H1 (cell line): ENCODE measurements at regions not wholly inside any gene's neighbourhood (a gene's known extent, or its start where the extent isn't known, plus 50 kb on each side); places are given as distances from the start of the nearest gene placed in this dataset.

Source experiments
- CTCF ChIA-PET: fragments of 300-600 bp; sonication (Branson Sonifier 250); formaldehyde crosslinking; loops from one replicate; lab custom pipeline; 2021; ENCODE audit not compliant: partially characterized antibody; lab: Charles Lee
- POLR2A ChIA-PET: fragments of 300-600 bp; sonication (Branson Sonifier 250); formaldehyde crosslinking; loops from one replicate; lab custom pipeline; 2021; ENCODE audit warnings: inconsistent platforms; ENCODE audit not compliant: partially characterized antibody; lab: Charles Lee
- DNase-seq, 2 experiments: peaks; one replicate each; pipeline versions ENCODE4 v3.0.0 to v3.0.0-alpha.2; 2010 to 2022; ENCODE audit warnings: low spot score in 2 of 2, low read depth in 1 of 2, mixed read lengths in 1 of 2
- FAIRE-seq: peaks from 2 replicates; lab custom pipeline; 2011; peaks lifted over from hg19 to GRCh38; lab: Jason Lieb, UNC
- H2AFZ ChIP-seq: 2 replicates; pipeline ENCODE4 v1.8.1; 2012; ENCODE audit warnings: low read length, inconsistent platforms
- H2AK5ac ChIP-seq: 2 replicates; pipeline ENCODE4 v1.6.1; 2013; ENCODE audit warnings: low read depth, low read length
- H2BK120ac ChIP-seq: replicated peaks from 2 replicates; pipeline ENCODE3; 2013; ENCODE audit warnings: low read depth, low read length, inconsistent platforms
- H2BK12ac ChIP-seq: 2 replicates; pipeline ENCODE4 v1.6.1; 2013; ENCODE audit warnings: low read depth, low read length
- H2BK15ac ChIP-seq: 2 replicates; pipeline ENCODE4 v1.6.1; 2013; ENCODE audit warnings: low read length
- H2BK20ac ChIP-seq: 2 replicates; pipeline ENCODE4 v1.6.1; 2013; ENCODE audit warnings: low read length
- H2BK5ac ChIP-seq: 2 replicates; pipeline ENCODE4 v1.6.1; 2013; ENCODE audit warnings: low read depth, low read length
- H3K14ac ChIP-seq: 2 replicates; pipeline ENCODE4 v1.6.1; 2013; ENCODE audit warnings: inconsistent platforms; ENCODE audit not compliant: insufficient read length
- H3K18ac ChIP-seq: 2 replicates; pipeline ENCODE4 v1.6.1; 2013; ENCODE audit warnings: low read length; ENCODE audit errors: extremely low read depth
- H3K23ac ChIP-seq: 2 replicates; pipeline ENCODE4 v1.6.1; 2013; ENCODE audit warnings: inconsistent platforms; ENCODE audit not compliant: insufficient read length
- H3K23me2 ChIP-seq: 2 replicates; pipeline ENCODE4 v1.6.1; 2013; ENCODE audit warnings: low read depth, low read length
- H3K27ac ChIP-seq: 2 replicates; pipeline ENCODE4 v1.6.1; 2011; ENCODE audit warnings: low read depth, low read length, inconsistent platforms
- H3K27me3 ChIP-seq, 4 experiments: replicated peaks in 1 of 4; 1 replicate in 1 of 4; 2 replicates in 3 of 4; pipeline versions ENCODE4 v1.6.1 to v1.8.1; 2011 to 2013; ENCODE audit warnings: low read length in 3 of 4, mild to moderate bottlenecking in 3 of 4, inconsistent platforms in 2 of 4, mixed read lengths in 2 of 4, moderate library complexity in 1 of 4; ENCODE audit not compliant: control insufficient read depth in 3 of 4, insufficient read depth in 3 of 4; ENCODE audit errors: extremely low read depth in 1 of 4
- H3K36me3 ChIP-seq, 4 experiments: 2 replicates each; pipeline versions ENCODE4 v1.6.1 to v1.8.1; 2011 to 2013; ENCODE audit warnings: mild to moderate bottlenecking in 4 of 4, low read length in 3 of 4, moderate library complexity in 2 of 4, control low read depth in 1 of 4, inconsistent platforms in 1 of 4; ENCODE audit not compliant: insufficient read depth in 4 of 4, control insufficient read depth in 2 of 4
- H3K4ac ChIP-seq: replicated peaks from 2 replicates; pipeline ENCODE3; 2013; ENCODE audit warnings: low read length, low read depth, mixed read lengths, inconsistent platforms; ENCODE audit not compliant: insufficient read length
- H3K4me1 ChIP-seq, 4 experiments: replicated peaks in 1 of 4; 1 replicate in 1 of 4; 2 replicates in 3 of 4; pipeline versions ENCODE4 v1.6.1 to v1.8.1; 2011 to 2013; ENCODE audit warnings: low read length in 3 of 4, inconsistent platforms in 2 of 4, mixed read lengths in 1 of 4; ENCODE audit not compliant: insufficient read depth in 4 of 4, control insufficient read depth in 3 of 4
- H3K4me2 ChIP-seq, 2 experiments: 2 replicates each; pipeline versions ENCODE4 v1.6.1 to v1.8.1; 2011 to 2013; ENCODE audit warnings: low read depth in 2 of 2, low read length in 2 of 2, control low read depth in 1 of 2, inconsistent platforms in 1 of 2, mild to moderate bottlenecking in 1 of 2; ENCODE audit not compliant: insufficient read depth in 1 of 2
- H3K4me3 ChIP-seq, 4 experiments: fragments of 200-600, 300-600 bp in 1 of 4; sonication (generic), shearing (Covaris generic), sonication (Bioruptor Twin) in 1 of 4; 2 replicates each; pipeline versions ENCODE4 v1.5.1 to v1.8.1; 2011 to 2016; ENCODE audit warnings: low read length in 4 of 4, low read depth in 3 of 4, control low read depth in 2 of 4, inconsistent platforms in 2 of 4, mild to moderate bottlenecking in 2 of 4, mixed read lengths in 1 of 4, moderate library complexity in 1 of 4; ENCODE audit not compliant: insufficient read depth in 2 of 4; ENCODE audit errors: extremely low read depth in 1 of 4
- H3K56ac ChIP-seq: replicated peaks from 2 replicates; pipeline ENCODE3; 2013; ENCODE audit warnings: low read depth, mild to moderate bottlenecking, mixed read lengths, low read length, inconsistent platforms; ENCODE audit not compliant: insufficient read length
- H3K79me1 ChIP-seq: 2 replicates; pipeline ENCODE4 v1.6.1; 2013; ENCODE audit warnings: low read depth, low read length, control low read depth
- H3K79me2 ChIP-seq, 2 experiments: 2 replicates each; pipeline versions ENCODE4 v1.6.1 to v1.8.1; 2012 to 2013; ENCODE audit warnings: low read length in 2 of 2, mild to moderate bottlenecking in 2 of 2, inconsistent platforms in 1 of 2; ENCODE audit not compliant: insufficient read depth in 2 of 2, control insufficient read depth in 1 of 2
- H3K9ac ChIP-seq, 4 experiments: replicated peaks in 1 of 4; 1 replicate in 1 of 4; 2 replicates in 3 of 4; pipeline versions ENCODE4 v1.6.1 to v1.8.1; 2011 to 2013; ENCODE audit warnings: low read depth in 3 of 4, low read length in 3 of 4, control low read depth in 2 of 4, mild to moderate bottlenecking in 2 of 4, moderate library complexity in 2 of 4, inconsistent platforms in 1 of 4; ENCODE audit errors: extremely low read depth in 1 of 4
- H3K9me3 ChIP-seq, 2 experiments: 2 replicates each; pipeline versions ENCODE4 v1.6.1 to v1.8.1; 2012 to 2013; ENCODE audit warnings: mild to moderate bottlenecking in 2 of 2, moderate library complexity in 2 of 2, control low read depth in 1 of 2, inconsistent platforms in 1 of 2, low read depth in 1 of 2, low read length in 1 of 2, mixed read lengths in 1 of 2; ENCODE audit not compliant: insufficient read depth in 2 of 2
- H4K20me1 ChIP-seq, 2 experiments: replicated peaks in 1 of 2; 2 replicates each; pipeline versions ENCODE3 to v1.8.1; 2011 to 2013; ENCODE audit warnings: inconsistent platforms in 2 of 2, low read length in 2 of 2, mild to moderate bottlenecking in 1 of 2; ENCODE audit not compliant: insufficient read depth in 2 of 2, control insufficient read depth in 1 of 2
- H4K5ac ChIP-seq: 2 replicates; pipeline ENCODE4 v1.6.1; 2013; ENCODE audit warnings: low read length, low read depth, mixed read lengths, inconsistent platforms; ENCODE audit not compliant: insufficient read length
- H4K8ac ChIP-seq: 2 replicates; pipeline ENCODE4 v1.8.0; 2013; ENCODE audit warnings: mild to moderate bottlenecking, moderate library complexity, low read length, inconsistent platforms; ENCODE audit not compliant: insufficient read depth; ENCODE audit errors: extremely low read depth
- H4K91ac ChIP-seq: replicated peaks from 2 replicates; pipeline ENCODE3; 2013; ENCODE audit warnings: low read length, mixed read lengths, inconsistent platforms; ENCODE audit not compliant: insufficient read length
- CBX8 ChIP-seq: fragments of 300-800, 300-1000 bp; sonication (generic); IDR thresholded peaks from 2 replicates; pipeline ENCODE4 v1.7.1; 2016; ENCODE audit warnings: low read depth, low read length, borderline replicate concordance
- EP300 ChIP-seq, 2 experiments: IDR thresholded peaks; 1 replicate in 1 of 2; 2 replicates in 1 of 2; pipeline ENCODE4 v1.6.1; 2011 to 2012; ENCODE audit warnings: low read depth in 2 of 2, low read length in 2 of 2, mild to moderate bottlenecking in 2 of 2, borderline replicate concordance in 1 of 2, inconsistent platforms in 1 of 2, moderate library complexity in 1 of 2
- KDM1A ChIP-seq: fragments of 200-600, 300-600 bp; sonication (generic); IDR thresholded peaks from 2 replicates; pipeline ENCODE4 v1.7.1; 2016; ENCODE audit warnings: mild to moderate bottlenecking, low read length, borderline replicate concordance
- PHF8 ChIP-seq: fragments of 200-600 bp; sonication (generic); conservative IDR thresholded peaks from 2 replicates; pipeline ENCODE4 v1.7.1; 2012; ENCODE audit warnings: low read depth, mild to moderate bottlenecking, inconsistent platforms, low read length, moderate library complexity
- RAD21 ChIP-seq, 2 experiments: IDR thresholded peaks in 1 of 2; conservative IDR thresholded peaks in 1 of 2; 2 replicates each; pipeline ENCODE4 v1.6.1; 2011; ENCODE audit warnings: low read depth in 2 of 2, low read length in 2 of 2, improper control_type of control experiment in 1 of 2, inconsistent platforms in 1 of 2, mild to moderate bottlenecking in 1 of 2, moderate library complexity in 1 of 2
- RXRA ChIP-seq: IDR thresholded peaks from 2 replicates; pipeline ENCODE4 v1.6.1; 2011; ENCODE audit warnings: low read depth, mild to moderate bottlenecking, low read length, moderate library complexity; ENCODE audit not compliant: insufficient read depth
- SP2 ChIP-seq: IDR thresholded peaks from 2 replicates; pipeline ENCODE4 v1.6.1; 2012; ENCODE audit warnings: mild to moderate bottlenecking, low read length, inconsistent platforms
- TAF1 ChIP-seq: IDR thresholded peaks from 2 replicates; pipeline ENCODE4 v1.6.1; 2011; ENCODE audit warnings: mild to moderate bottlenecking, low read depth, low read length
- TEAD4 ChIP-seq: IDR thresholded peaks from 2 replicates; pipeline ENCODE4 v1.6.1; 2012; ENCODE audit warnings: low read depth, low read length, inconsistent platforms, mixed read lengths
- WGBS, 2 experiments: shearing (Covaris generic) in 1 of 2; methylation state at CpG; one replicate each; pipeline versions ENCODE4 v1.1.6 to v1.1.7; 2013 to 2015; ENCODE audit warnings: low lambda C conversion rate in 2 of 2, mixed read lengths in 2 of 2, inconsistent platforms in 1 of 2, low coverage in 1 of 2, missing lambda C conversion rate in 1 of 2; ENCODE audit not compliant: insufficient replicate concordance in 2 of 2, insufficient coverage in 1 of 2, insufficient read length in 1 of 2; ENCODE audit errors: extremely low coverage in 1 of 2, missing lambda C conversion rate in 1 of 2; 5-methylcytosine and 5-hydroxymethylcytosine counted together
- TF ChIP-seq, protein P1 (sequence below), 3 experiments: IDR thresholded peaks; 1 replicate in 2 of 3; 2 replicates in 1 of 3; pipeline versions ENCODE4 v1.5.1 to v1.6.1; 2011; ENCODE audit warnings: low read length in 3 of 3, mild to moderate bottlenecking in 3 of 3, inconsistent platforms in 2 of 3, low read depth in 1 of 3, moderate library complexity in 1 of 3; ENCODE audit not compliant: insufficient read depth in 1 of 3; ENCODE audit errors: control extremely low read depth in 1 of 3

DNA sequence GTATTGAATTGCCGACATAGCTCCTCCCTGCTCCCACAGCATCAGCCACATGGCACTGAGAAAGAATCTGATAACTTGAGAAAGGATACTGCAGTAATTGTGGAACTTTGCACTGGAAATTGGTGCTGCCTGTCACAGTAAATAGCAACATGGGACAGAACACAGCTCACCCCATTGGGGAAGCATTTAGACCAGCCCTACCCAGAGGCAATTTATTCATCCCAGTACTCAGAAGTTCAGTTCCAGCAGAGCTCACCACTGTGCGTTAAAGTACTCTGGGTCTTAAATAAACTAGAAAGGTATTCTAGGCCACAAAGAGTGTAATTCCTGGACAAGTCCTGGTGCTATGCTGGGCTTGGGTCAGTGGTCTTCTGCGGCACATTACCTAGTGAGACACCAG lies 347.1 kb downstream of the PYDC2 start:
- 97% methylated on average over 3 of the region's 3 CpGs; no CpG with 5 or more reads in 1 of the 2 experiments for WGBS, 2 experiments
- H2AFZ ChIP-seq, result peak overlapping the region; percentile 8; the same call in 1 of the 2 replicates

More for the DNA sequence above, 347.1 kb downstream of the PYDC2 start:
- Histone ChIP-seq H2BK120ac (no peak overlapping the region), H3K36me3 (no peaks in the 10 kb centered on the region), H2BK20ac (peak overlapping the region; percentile 57; the same call in 1 of the 2 replicates), H2BK15ac (no peak overlapping the region), H2BK5ac (no peak overlapping the region), H3K4me1 (no peaks in the 10 kb centered on the region), H3K79me2 (no peaks in the 10 kb centered on the region), H3K79me1 (no peaks in the 10 kb centered on the region), H3K23ac (no peak overlapping the region), H3K18ac (no peak overlapping the region), H3K9me3 (no peaks in the 10 kb centered on the region), H4K5ac (no peak overlapping the region), H3K9ac (no peak overlapping the region), H3K23me2 (no peaks in the 10 kb centered on the region), H4K91ac (no peak overlapping the region), H3K27ac (no peak overlapping the region), H2AK5ac (no peak overlapping the region), H3K14ac (no peak overlapping the region), H3K4me2 (no peak overlapping the region), H3K4ac (no peak overlapping the region), H2BK12ac (no peak overlapping the region), H3K4me3 (no peak overlapping the region), H4K20me1 (no peaks in the 10 kb centered on the region), H3K56ac (no peak overlapping the region), H4K8ac (no peak overlapping the region), H3K27me3 (no peaks in the 10 kb centered on the region)
- POLR2A ChIA-PET, result no interaction called here
- FAIRE-seq (no peak), DNase-seq (no peak)
- TF ChIP-seq TEAD4, result no peak
- no peak for TF ChIP-seq CBX8
- no peak for TF ChIP-seq SP2
- TF ChIP-seq PHF8, result no peak
- TF ChIP-seq, protein P1, sequence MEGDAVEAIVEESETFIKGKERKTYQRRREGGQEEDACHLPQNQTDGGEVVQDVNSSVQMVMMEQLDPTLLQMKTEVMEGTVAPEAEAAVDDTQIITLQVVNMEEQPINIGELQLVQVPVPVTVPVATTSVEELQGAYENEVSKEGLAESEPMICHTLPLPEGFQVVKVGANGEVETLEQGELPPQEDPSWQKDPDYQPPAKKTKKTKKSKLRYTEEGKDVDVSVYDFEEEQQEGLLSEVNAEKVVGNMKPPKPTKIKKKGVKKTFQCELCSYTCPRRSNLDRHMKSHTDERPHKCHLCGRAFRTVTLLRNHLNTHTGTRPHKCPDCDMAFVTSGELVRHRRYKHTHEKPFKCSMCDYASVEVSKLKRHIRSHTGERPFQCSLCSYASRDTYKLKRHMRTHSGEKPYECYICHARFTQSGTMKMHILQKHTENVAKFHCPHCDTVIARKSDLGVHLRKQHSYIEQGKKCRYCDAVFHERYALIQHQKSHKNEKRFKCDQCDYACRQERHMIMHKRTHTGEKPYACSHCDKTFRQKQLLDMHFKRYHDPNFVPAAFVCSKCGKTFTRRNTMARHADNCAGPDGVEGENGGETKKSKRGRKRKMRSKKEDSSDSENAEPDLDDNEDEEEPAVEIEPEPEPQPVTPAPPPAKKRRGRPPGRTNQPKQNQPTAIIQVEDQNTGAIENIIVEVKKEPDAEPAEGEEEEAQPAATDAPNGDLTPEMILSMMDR (IDR thresholded peaks at IDR 0.05; ENCODE audit: control extremely low read depth in 1 of 3, insufficient read depth in 1 of 3, low read depth in 1 of 3, low read length in 3 of 3), result no peak
- no peak for TF ChIP-seq KDM1A
- no peak for TF ChIP-seq TAF1
- no peak for TF ChIP-seq EP300 (IDR thresholded peaks at IDR 0.05; ENCODE audit: borderline replicate concordance in 1 of 2, low read depth in 2 of 2, low read length in 2 of 2)
- no peak for TF ChIP-seq RAD21 (IDR thresholded peaks at IDR 0.05 in 1 of 2, conservative IDR thresholded peaks at IDR 0.05 in 1 of 2; ENCODE audit: low read depth in 2 of 2, low read length in 2 of 2)
- no peak for TF ChIP-seq RXRA
- CTCF ChIA-PET, result interaction anchor here (0.6 to 2.7 kb wide), 6 partner anchors 217 to 636 kb away, joined by 3 to 8 read pairs (median 4); no protein-coding TSS in a partner anchor
